Keratinocyte (primary cell): ENCODE measurements at regions not wholly inside any gene's neighbourhood (a gene's known extent, or its start where the extent isn't known, plus 50 kb on each side); places are given as distances from the start of the nearest gene placed in this dataset.

Source experiments
- EZH2 ChIP-seq: IDR thresholded peaks from one replicate; pipeline ENCODE4 v1.6.1; 2012; ENCODE audit warnings: inconsistent platforms, mild to moderate bottlenecking, low read length, moderate library complexity
- TF ChIP-seq, protein P1 (sequence below), 3 experiments: IDR thresholded peaks in 1 of 3; conservative IDR thresholded peaks in 1 of 3; optimal IDR thresholded peaks in 1 of 3; 2 replicates in 2 of 3; 3 replicates in 1 of 3; pipeline versions ENCODE3 to v1.5.1; 2011; ENCODE audit warnings: low read length in 3 of 3, mild to moderate bottlenecking in 3 of 3, moderate library complexity in 2 of 3, control low read depth in 1 of 3, inconsistent platforms in 1 of 3; ENCODE audit not compliant: insufficient read depth in 2 of 3; ENCODE audit errors: extremely low read depth in 1 of 3

DNA sequence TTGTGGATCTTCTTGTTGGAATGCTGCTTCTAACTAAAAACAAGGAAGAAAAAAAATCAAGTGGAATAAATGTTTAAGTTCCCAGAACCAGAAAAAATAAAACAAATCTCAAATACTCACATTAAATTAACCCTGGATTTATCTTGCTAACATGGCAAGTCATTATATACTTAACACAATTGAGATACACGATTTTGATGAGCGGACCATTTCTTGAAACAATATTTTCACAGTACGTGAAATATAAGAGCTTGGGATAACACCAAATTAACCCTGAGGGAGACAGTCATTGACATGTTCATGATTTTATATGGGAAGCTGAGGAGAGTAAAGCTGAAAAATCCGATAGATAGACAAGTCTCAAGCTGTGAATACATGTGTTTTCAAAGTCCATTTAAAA lies 128.6 kb downstream of the PTCSC3 start:
- TF ChIP-seq, protein P1, sequence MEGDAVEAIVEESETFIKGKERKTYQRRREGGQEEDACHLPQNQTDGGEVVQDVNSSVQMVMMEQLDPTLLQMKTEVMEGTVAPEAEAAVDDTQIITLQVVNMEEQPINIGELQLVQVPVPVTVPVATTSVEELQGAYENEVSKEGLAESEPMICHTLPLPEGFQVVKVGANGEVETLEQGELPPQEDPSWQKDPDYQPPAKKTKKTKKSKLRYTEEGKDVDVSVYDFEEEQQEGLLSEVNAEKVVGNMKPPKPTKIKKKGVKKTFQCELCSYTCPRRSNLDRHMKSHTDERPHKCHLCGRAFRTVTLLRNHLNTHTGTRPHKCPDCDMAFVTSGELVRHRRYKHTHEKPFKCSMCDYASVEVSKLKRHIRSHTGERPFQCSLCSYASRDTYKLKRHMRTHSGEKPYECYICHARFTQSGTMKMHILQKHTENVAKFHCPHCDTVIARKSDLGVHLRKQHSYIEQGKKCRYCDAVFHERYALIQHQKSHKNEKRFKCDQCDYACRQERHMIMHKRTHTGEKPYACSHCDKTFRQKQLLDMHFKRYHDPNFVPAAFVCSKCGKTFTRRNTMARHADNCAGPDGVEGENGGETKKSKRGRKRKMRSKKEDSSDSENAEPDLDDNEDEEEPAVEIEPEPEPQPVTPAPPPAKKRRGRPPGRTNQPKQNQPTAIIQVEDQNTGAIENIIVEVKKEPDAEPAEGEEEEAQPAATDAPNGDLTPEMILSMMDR (optimal IDR thresholded peaks at IDR 0.05 in 1 of 3, IDR thresholded peaks at IDR 0.05 in 1 of 3, conservative IDR thresholded peaks at IDR 0.05 in 1 of 3; ENCODE audit: extremely low read depth in 1 of 3, insufficient read depth in 2 of 3, low read length in 3 of 3), result no peak
- no peak for TF ChIP-seq EZH2
